GM18858 (cell line): ENCODE measurements at regions not wholly inside any gene's neighbourhood (a gene's known extent, or its start where the extent isn't known, plus 50 kb on each side); places are given as distances from the start of the nearest gene placed in this dataset.
"Not testable (repeated sequence)": the region's sequence is repeated elsewhere in the genome, so short reads cannot be mapped to it uniquely, and the experiment has no call there.

ENCODE experiments used
- ATAC-seq: cut with Tn5 transposase; IDR thresholded peaks from one replicate; pipeline ENCODE4 v1.9.1; 2021; ENCODE audit not compliant: unreplicated experiment

DNA sequence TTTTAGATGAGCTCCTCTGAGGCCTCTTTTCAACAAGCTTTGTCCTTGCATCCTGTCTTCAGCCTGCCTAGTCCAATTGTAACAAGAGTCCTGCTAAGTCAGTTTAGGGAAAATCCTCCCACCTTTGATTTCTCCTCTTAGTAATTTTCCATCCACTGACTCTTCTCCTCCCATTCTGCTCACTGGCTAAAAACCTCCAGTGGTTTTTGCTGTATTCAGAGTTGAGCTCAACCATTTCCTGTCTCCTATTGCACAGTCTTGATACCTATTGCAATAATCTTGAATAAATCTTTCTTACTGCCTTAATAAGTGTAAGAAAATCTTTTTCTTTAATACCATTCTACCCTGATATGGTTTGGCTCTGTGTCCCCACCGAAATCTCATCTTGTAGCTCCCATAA is 117.8 kb upstream of the ENPP6 start:
- no peak for ATAC-seq

DNA sequence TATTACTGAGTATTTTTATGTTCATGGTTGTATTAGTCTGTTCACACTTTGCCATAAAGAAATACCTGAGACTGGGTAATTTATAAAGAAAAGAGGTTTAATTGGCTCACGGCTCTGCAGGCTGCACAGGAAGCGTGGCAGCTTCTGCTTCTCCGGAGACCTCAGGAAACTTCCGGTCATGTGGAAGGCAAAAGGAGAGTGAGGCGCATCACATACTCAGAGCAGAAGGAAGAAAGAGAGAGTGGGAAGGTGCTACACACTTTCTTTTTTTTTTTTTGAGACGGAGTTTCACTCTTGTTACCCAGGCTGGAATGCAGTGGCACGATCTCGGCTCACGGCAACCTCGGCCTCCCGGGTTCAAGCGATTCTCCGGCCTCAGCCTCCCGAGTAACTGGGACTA is 115.8 kb upstream of the ENPP6 start:
- ATAC-seq: not testable (repeated sequence)

DNA sequence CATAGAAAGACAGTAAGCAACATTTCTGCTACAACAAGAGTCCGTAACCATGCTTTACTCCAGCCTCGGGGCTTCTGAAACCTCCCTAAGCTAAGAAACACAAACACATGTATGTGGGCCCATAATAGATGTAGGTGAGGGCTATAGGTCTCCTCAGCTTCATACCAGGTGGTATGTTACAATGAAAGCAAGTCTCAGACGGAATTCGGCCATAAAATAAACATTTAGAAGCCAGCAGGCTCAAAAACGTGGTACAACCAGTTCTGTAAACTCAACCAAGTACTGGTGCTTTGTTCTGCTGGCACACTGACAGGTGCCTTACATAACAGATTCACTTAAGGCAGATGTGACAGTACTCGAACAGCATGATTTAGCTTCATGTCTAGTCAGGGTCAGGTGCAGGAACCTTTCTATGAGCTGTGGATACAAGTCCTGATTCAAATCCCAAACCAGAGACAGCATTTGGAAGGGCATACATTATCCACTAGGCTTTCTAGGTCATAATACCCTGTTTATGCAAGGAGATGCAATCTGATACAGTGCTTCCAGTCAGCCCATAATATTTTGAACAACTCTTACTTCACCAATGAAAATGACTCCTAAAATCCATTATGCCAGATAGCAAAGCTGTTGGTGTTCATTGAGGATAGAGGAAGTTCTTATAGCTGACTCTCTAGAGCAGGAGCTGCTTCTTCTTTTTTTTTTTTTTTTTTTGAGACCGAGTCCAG is 113.8 kb upstream of the ENPP6 start:
- ATAC-seq: no peak

DNA sequence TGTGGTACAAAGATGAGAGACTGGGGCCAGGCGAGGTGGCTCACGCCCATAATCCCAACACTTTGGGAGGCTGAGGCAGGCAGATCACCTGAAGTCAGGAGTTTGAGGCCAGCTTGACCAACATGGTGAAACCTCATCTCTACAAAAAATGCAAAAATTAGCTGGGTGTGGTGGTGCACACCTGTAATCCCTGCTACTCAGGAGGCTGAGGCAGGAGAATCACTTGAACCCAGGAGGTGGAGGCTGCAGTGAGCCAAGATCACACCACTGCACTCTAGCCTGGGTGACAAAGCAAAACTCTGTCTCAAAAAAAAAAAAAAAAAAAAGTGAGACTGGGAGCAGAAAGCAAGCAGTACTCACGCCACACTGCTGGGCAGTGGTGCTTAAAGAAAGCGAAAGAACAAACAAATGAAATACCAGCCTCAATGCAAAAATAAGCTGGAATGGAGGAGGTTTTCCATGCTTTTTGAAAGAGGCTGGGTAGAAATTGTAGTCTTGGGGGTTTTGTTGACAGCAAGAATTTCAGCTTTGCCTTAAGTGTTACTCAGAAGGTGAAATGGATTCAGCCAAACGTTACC is 112.9 kb upstream of the ENPP6 start:
- not testable (repeated sequence) for ATAC-seq

DNA sequence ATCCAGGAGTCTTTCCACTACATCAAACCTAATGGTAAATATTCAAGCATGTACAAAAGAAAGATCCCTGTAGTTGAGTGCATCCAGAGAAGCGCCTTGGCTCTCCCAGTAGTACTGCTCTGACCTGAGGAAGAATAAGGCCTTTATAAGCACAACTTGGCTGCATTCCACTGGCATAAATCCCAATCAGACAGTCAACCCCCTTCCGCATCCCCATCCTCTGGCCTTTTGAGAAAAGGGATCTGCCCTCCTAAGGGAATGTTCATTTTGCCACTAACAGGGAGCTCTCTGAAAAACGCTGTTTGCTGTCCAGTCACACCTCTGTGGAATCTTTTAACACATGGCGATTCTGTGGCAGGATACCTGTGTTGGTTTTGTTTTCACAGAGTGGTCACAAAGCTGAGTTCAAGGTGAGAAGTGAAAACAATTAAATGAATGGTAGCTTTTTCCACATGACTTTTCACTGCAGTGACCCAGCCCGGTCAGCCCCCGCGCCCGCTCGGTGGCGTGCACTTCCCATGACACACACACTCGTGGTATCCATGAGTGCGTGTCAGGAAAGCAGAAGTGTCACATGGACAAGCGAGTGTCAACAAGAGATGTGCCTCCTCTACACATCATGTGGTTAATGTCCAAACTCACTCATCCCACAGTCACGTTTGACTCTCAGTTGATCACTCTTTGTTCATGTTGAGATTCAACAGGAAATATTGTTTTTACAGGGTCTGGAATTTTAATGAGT is 112.2 kb upstream of the ENPP6 start:
- ATAC-seq: peak; percentile 56

DNA sequence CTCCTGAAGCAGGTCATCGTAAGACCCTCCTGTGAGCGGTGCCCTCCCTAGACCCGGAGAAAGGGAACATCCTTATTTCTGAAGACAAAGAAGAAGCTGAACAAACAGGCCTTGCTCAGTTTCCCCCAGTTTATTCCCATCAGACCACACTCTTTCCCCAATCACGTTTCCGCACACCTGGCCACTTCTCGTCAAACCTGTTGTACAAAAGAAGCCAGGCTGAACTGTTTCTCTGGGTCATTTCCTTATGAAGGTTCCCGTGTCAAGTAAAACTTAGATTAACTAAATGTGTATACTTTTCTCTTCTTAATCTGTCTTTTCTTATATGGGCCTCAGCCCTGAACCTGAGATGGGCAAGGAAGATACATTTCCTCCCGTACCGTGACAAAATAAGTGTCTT is 111.6 kb upstream of the ENPP6 start:
- no peak for ATAC-seq

DNA sequence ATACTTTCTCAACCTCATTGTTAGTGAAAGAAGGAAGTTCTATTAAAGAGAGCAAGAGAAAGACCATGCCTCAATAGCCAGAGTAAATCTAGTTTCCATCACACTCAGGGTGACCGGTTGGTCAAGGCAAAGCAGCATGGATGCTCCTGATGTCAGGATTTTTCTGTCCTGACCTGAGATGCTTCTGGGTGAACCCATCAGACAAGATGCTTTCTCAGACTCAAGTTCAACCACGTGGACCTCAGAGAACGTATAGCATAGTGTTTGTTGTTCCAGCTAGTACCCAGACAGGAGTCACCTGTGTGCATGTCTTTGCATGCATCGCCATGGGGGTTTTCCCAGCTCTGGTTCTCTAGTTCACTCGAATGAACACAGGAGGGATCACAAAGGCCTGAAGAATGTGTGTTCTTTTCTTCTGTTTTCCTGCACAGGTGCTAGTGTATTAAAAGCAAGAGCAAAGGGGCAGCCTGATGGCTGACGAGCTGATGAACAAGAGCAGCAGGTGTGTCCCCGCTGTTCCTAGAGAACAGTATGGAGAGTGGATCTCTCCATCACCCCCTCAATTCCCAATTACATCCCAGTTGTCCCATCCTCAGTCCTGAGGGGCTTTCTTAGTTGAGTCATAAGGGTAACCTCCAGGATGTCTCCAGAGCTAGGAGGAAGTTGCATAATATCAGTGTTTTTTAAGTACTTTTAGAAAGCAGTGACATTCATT is 110.5 kb upstream of the ENPP6 start:
- peak; percentile 80 for ATAC-seq

DNA sequence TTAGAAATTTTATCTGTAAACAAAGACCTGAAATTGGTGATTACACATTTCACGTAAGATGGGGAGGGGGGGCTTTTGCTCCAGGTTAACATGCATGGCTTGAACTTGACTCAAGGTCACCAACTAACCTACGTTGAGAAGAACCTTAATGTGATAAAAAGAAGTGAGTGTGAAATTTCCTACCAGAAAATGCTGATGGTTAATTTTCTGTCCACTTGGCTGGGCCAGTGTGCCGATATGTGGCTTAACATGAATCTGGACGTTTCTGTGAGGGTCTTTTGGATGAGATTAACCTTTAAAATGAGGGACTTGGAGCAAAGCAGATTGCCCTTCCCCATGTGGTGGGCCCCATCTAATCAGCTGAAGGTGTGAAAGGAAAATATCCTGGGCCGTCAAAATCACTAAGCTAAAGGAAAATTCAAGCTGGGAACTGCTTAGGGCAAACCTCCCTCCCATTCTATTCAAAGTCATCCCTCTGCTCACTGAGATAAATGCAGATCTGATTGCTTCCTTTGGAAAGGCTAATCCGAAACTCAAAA is 107.3 kb upstream of the ENPP6 start:
- no peak for ATAC-seq

DNA sequence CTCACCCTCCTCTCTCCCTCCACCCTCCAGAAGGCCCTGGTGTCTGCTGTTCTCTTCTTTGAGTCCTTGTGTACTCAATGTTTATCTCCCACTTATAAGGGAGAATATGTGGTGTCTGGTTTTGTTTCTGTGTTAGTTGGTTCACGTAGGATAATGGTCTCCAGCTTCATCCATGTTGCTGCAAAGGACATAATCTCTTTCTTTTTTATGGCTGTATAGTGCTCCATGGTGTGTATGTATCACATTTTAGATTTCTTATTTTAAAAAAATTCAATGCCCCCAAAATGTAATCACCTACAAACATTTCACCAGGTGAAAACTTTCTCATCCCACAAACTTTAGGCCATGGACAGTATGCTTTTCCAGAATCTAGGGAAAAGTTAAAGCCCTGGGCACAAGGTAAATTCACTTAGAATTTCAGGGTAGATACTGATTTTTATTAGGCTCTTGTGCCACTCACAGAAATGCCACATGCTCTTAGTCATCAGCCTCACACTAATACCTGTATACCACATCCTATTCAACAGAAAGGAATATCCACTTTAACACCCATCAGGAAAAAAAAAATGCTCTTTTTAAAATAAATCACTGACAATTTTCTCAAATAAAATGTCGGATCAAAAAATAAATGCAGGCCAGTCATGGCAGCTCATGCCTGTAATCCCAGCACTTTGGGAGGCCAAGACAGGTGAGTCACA is 104.8 kb upstream of the ENPP6 start:
- ATAC-seq: no peak

DNA sequence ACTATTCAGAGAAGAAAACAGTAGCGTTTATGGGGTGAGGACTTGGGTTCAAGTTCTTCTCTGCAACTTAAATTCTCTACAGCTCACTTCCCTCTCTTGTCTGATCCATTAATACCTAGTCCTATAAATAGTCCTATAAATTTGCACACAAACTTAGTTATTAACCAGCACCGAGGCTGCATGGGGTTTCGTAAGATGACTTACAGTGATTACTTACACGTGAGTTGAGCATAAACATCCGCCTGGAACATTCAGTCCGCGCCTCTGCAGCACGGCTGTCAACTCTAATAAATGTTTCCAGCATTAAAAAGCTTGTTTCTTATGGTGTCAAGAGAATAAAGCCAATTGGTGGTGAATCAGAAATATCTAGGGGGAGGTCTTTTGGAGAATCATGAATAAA is 103.0 kb upstream of the ENPP6 start:
- ATAC-seq: no peak

DNA sequence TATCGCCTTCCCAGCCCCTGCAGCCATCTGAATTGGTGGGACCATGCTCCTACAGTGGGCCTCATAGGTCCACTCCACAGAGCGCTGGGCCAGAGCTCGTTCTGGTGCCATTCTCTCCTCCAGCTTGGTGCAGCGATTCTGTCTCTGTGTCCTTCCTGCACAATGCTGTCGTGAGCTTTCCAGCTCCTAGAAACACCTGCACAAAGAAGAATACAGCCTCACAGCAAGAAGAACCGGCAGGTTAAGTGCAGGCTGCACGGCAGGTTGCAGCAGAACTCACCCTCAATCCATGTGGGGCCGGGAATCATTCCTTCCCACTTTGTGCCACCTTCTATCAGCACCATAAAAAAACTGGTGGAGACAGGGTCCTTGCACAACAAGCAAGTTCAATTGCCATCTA is 101.2 kb upstream of the ENPP6 start:
- no peak for ATAC-seq

DNA sequence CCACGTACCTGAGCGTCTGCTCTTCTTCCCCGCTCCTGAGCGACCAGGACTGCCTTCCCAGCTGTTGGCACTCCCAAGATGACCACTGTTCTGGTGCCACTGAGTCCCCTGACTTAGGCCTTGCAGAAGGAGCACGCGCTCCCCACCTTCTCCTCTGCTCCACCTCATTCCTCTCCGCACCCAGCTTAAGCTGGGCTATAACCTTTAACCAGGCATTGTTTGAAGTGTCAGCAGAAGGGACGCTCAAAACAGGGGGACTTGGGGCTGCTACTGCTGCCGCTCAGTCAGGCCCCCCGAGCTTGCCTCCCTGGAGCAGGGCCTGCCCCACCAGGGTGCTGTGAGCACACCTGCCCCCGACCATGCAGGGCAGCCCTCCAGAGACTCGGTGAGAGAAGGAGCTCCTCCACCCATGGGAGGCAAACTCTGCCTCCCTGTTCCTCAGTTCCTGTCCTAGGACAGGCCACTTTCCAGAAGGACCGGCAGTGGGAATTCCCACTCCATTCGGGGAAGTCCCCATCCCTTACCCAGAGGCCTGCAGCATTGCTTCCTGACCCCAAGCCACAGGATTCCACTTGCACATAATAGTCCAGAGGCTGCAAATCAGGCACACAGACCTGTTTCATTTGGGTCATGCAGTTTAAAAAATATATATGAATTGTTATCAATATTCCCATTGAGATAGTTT is 99.7 kb upstream of the ENPP6 start:
- ATAC-seq: no peak

DNA sequence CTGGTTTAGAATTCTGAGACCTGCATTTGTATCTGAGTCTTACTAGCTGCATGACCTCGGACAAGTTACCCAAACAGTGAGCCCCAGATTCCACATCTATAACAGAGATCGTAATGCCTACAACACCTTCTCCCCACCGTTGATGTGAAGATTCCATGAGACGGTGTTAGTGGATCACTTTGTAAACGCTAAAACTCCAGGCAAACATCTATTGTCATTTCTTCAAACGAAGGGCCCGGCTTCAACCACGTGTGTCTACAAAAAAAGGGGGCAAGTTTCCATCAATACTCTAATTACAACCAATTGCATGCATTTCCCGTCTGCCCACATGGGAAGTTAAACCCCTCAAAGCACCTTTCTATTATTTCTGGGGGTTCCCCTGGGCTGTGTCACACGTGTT is 99.1 kb upstream of the ENPP6 start:
- ATAC-seq: no peak

DNA sequence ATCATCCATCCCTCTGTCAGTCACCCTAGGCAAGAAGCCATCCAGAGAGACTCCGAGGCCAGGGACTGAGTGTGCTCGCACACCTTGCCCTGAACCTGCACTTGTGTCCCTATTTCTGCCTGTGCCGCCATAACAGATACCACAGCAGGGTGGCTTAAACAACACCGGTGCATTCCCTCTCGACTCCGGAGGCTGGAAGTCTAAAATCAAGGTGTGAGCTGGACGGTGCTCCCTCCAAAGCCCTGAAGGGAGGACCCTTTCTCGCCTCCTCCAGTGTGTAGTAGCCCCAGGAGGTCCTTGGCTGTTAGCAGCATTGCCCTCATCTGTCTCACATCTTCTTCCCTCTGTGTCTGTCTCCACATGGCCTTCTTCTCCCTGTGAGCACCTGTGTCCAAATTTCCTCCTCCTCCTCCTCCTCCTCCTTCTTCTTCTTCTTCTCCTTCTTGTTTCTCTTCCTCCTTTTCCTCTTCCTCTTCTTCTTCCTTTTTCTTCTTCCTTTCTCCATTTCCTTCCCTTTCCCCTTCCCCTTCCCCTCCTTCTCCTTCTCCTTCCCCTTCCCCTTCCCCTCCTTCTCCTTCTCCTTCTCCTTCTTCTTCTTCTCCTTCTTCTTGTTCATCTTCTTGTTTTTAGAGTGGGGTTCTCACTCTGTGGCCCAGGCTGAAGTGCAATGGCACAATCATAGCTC is 98.1 kb upstream of the ENPP6 start:
- ATAC-seq: no peak

DNA sequence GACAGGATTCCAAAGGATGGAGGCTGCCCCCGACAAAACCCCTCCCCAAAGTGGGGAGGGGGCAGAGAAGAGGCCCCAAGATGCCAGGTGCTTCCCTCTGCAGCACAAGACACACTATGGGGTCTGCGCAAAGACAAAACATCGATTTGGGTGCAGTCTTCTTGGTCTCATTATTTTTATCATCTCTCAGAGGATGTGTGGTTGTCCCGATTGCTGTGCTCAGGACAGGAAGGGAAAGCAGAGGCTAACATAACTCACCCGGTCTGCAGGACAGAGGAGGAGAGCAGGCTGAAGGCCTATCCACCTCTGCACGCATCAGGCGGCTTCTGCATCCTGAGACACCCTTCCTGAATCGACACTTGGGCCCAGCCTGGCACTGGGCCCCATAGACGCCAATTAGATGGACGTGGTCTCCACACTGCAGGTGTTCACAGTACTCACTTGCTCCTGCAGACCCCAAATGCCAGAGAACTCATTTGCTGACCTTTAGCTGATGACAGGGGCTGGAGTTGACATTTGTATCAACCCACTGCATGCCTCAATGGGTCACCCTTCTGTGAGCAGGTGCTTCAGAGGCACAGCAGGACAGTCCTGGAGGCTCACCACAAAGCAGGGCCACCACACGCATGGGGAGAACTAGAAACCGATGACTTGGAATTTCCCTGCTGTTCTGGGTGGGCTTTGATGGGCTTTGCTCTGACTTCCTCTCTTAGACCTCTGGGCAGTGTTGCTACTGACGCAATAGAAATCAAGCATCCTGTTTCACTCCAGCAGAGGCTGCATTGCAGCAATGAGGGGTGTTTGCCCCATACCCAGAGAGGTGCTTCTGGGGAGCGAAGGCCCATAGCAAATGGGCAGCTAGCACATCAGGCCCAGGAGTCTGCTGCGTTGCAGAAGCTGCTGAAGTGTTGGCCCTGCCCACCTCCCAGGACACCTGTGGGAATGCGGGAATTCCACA is 96.3 kb upstream of the ENPP6 start:
- ATAC-seq: peak; percentile 65

DNA sequence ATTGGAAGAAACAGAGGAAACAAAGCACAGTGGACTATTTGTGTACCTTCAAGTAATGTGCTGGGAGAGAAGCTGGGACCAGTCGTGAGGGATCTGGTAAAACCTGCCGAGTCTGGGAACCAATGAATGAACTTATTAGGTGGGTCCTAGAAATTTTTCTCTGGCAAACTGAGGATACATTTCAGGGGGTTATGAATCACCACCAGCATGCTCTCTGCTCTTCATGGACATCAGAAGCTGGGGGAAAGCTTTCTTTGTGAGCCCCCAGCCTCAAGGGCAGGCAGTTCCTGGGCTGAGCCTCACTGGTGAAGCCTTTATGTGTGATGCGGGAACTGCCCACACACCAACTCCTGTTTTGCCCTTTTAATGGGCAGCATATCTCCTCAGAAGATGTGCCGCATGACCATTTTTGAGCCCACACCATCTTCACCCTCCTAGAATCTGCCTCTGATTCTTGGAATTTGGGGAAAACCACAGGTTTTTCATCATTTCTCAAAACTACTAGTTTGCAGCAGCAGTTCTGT is 95.4 kb upstream of the ENPP6 start:
- ATAC-seq: no peak

DNA sequence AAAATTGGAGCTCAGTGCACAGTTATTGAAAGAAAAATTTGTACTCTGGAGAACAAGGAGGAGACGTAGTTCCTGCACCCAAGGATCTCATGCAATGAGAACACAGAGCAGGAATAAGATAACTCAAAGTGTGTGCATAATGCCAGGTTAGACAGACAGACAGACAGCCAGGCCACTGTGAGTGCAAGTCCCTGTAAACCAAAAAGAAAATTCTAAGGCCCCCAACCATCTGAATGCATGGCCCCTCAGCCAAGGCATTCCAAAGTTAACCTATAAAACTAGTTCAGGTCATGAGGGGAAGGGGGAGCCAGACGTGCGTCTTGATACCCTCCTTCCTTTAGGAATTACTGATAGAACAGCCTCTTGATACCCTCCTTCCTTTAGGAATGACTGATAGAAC is 94.5 kb upstream of the ENPP6 start:
- no peak for ATAC-seq
